AG20443 (cell line): ENCODE measurements at regions not wholly inside any gene's neighbourhood (a gene's known extent, or its start where the extent isn't known, plus 50 kb on each side); places are given as distances from the start of the nearest gene placed in this dataset.
A peak's percentile ranks its signal among the peaks of the same experiment; 100 is the strongest.
"Not testable (repeated sequence)": the region's sequence is repeated elsewhere in the genome, so short reads cannot be mapped to it uniquely, and the experiment has no call there.

Experiments used
- DNase-seq: peaks from one replicate; pipeline ENCODE4 v3.0.0; 2012; ENCODE audit warnings: low spot score, mixed read lengths

DNA sequence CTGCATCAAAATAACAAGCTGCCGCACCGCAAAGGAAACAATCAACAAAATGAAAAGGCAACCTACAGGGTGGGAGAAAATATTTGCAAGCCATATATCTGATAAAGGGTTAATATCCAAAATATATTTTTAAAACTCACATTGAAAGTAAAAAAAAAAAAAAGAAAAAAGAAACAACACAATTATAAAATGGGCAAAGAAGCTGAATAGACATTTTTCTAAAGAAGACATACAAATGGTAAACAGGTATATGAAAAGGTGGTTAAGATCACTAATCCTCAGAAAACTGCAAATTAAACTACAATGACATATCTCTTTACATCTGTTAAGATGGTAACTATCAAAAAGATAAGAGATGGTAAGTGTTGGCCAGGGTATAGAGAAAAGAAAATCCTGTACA is 105.4 kb upstream of the LY86 start:
- no peak for DNase-seq

DNA sequence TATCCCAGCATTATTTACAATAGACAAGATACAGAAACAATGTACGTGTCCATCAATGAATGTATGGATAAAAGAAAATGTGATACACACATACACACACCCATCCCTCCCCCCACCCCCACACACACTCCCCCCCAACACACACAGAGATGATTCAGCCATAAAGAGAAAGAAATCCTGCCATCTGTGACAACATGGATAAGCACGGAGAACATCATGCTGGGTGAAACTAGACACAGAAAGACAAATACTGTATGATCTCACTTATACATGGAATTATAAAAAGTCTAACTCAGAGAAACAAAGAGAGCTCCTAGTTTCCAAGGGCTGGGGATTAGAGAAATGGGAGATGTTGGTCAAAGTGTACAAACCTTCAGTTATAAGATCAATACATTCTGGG is 104.8 kb upstream of the LY86 start:
- DNase-seq: no peak

- DNase-seq: no peak
These were observed 103.8 kb upstream of the LY86 start for GRCh38 chr6:6484681-6485080.

GRCh38 chr6:6486595-6486994 is 101.9 kb upstream of the LY86 start:
- DNase-seq: no peak

DNA sequence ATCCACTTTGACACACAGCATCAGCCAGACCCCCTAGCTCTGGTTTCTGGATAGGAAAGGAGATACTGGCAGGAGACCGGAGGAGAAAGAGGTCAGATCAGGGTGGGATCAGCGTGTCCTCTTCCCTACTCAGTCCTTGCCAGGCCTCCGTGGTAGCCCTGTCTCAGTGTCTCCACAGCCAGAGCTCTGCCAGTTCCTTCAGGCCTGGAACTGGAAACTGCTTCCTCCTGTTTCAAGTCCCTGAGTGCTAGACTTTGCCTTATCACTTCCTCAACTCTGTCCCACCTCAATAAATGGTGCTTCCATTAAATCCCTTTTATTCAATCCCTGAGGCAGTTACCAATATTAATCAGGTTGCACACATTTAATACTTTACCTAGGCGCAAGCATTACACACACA is 96.8 kb upstream of the LY86 start:
- DNase-seq: no peak

DNA sequence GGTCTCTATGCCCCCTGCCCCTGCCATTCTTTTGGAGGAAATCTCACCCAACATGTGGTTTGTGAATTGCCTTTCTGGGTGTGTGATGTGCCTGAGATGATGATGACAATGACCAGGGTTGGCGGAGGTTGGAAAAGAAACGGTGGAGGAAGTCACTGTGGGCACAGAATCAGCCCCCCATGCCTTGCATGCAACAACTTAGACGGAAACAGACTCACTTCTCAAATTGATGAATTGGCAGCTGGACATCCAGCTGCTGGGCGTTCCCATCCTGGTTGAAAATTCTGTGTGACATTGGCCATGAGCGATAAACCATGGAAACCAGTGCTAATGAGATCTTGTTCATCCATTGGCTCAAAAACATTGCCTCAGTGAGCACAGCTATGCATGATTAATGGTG is 95.8 kb upstream of the LY86 start:
- DNase-seq: no peak

DNA sequence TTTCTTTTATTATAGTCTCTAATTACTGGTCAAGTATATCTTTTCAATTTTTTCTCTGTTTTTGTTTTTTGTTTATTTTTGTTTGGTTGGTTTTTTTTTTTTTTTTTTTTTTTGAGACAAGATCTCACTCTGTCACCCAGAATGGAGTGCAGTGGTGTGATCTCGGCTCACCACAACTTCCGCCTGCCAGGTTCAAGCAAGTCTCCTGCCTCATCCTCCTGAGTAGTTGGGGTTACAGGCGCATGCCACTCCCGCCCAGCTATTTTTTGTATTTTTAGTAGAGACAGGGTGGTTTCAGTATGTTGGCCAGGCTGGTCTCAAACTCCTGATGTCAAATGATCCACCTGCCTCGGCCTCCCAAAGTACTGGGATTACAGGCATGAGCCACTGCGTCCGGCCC is 94.4 kb upstream of the LY86 start:
- DNase-seq: not testable (repeated sequence)

GRCh38 chr6:6494677-6495076 is 93.8 kb upstream of the LY86 start:
- DNase-seq: peak; percentile 18

- no peak for DNase-seq
These were observed 92.7 kb upstream of the LY86 start for GRCh38 chr6:6495851-6496250.

DNA sequence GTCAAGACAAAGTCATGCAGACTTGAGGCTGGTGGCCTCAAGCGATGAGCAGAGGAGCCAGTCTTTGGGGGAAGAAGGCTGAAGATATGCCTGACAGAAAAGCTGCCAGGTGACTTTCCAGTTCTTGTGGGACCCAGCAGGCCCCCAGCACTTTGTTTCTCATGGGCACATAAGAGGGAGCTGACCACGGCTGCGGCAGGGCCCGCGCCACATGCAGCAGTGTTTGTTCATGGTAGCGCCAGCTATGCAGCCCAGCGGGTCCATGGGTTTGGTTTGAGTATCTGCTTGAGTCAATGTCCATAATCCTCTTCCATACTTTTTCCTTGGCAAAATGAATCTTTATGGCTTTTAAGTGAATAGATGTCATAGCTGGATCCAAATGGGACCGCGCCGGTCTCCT is 91.0 kb upstream of the LY86 start:
- DNase-seq: no peak

DNA sequence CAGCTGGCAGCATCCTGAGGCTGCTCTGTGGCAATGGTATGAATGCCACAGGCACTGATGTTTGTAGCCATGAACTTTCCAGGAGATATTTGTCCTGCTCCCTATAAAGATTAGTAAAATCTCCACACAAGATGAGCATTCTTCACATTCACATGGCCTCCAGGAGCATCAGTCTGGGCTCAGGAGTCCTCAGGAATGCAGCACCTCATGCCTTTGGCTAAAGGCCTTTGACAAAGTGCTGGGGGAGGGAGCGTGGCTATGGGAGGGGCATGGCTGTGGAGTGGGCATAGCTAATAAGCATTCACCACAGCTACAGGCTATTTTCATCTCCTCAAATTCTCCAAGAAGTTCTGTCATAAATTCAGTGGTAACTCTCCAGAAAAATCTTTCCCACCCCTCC is 90.5 kb upstream of the LY86 start:
- no peak for DNase-seq

DNA sequence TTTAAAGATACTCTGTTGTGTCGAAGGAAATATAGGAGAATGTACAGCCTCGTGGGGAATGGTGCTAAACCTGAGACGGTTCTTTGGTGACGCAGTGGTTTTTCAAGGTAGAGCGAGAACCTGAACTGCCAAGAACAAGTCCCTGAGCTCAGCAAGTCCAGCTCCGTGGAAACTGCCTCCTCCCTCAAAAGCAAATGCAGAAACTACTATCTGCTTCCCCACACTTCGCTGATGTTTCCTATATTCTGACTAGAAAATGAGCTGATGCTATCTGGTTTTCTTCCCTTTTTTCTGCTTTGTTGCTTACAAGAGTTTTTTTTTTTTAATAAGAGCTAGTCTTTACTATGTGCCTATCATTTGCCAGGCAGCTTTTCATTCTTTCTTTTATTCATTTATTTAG is 85.3 kb upstream of the LY86 start:
- DNase-seq: no peak

DNA sequence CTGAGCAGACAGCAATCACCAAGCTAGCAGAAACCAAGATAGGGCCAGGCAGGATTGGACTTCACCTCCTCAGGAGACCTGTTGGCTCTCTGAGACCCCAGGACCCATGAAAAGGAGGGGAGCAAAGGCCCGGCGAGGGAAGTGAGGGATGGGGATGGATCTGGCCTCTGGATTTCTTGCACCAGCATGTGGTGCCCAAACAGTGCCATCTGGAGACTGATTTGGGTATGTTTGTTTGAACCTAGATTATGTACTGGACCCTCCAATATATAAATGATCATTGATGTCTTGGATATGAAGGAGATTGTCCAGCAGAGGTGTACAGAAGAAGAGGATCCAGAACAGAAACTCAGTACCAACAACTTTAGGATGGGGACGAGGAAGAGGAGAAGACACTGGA is 83.4 kb upstream of the LY86 start:
- DNase-seq: no peak

- no peak for DNase-seq
These were observed 79.9 kb upstream of the LY86 start for GRCh38 chr6:6508643-6509042.

GRCh38 chr6:6509284-6509683 is 79.2 kb upstream of the LY86 start:
- no peak for DNase-seq

GRCh38 chr6:6512711-6513110 is 75.8 kb upstream of the LY86 start:
- DNase-seq: no peak

DNA sequence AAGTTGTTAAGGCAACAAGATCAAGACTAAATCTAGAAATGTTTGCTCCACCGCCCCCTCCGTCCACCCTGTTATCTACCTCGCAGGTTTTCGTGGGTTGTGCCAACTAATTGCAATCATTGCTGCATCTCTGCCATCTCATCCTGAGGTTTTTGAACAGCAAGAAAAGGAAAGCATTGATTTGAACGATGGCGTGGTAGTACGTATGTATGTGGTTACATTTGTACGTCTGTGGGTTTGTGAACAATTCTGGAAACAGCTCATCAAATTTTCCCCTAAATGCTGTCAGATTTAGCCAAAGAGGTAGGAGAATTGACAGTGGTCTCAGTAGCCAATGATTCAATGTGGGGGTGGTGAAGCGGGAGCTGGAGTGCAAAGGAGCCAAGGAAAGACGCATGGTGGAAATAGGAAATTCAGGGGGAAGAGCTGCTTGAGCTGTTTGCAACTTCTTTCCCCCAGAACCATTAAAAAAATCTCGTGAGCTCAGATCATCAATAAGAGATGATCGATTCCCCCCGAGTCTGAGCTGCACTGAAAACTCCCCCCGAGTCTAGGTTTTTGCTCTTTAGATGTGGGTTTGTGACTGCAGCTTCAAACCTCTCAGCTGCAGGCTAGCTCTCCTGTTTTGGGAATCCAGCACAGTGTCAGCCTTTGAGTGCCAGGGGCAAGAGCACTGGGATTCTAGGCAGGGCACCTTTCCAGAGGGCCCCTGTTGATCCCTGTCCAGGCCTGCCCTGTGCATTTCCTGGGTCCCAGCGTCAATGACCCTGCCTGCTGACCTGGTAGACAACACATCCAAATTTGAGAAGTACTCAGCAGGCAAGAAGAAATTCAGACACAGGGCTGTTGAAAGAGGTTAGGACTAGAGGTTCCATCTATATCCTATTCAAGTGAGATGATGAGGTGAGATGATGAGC is 72.6 kb upstream of the LY86 start:
- DNase-seq: no peak

GRCh38 chr6:6516666-6517458 is 71.7 kb upstream of the LY86 start:
- no peak for DNase-seq

- DNase-seq: no peak
These were observed 69.7 kb upstream of the LY86 start for GRCh38 chr6:6518631-6519427.

DNA sequence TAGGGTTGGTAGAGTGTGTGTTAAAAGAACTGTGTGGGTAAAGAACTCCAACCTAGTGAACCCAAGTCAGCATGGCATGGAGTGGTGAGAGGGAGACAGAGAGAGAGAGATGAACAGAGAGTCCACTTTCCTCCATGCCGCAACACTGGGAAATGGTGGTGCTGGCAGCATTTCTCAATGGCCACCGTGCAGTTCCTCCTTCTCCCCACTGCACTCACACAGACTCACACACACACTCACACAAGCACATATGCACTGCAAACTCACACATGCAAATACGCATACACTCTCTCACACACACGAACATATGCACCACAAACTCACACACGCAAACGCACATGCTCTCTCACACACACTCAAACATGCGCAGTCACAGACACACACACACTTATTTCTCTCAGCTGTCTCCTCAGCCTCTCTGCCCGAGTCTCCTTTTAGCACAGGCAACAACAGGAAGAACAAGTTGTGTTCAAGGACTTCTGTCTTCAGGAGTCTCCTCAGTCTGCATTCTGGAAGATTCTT is 66.5 kb upstream of the LY86 start:
- no peak for DNase-seq

DNA sequence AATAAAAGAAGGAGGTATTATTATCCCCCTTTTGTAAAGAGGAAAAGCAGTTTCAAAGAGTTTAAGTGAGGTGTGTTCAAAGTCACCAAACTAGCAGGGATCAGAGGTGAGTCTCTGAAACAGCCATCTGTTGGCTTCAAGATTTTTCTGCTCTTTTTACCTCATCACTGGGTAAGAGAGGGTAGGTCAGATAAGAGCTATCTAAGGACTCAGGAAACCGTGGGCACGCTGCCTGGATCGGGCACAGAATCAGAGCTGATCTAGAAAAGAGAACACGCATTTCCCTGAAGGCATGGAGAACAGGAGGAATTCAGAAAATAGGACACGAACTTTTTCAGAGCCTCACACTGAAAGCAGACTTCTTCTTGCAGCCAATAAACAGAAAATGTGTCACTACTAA is 65.8 kb upstream of the LY86 start:
- no peak for DNase-seq

DNA sequence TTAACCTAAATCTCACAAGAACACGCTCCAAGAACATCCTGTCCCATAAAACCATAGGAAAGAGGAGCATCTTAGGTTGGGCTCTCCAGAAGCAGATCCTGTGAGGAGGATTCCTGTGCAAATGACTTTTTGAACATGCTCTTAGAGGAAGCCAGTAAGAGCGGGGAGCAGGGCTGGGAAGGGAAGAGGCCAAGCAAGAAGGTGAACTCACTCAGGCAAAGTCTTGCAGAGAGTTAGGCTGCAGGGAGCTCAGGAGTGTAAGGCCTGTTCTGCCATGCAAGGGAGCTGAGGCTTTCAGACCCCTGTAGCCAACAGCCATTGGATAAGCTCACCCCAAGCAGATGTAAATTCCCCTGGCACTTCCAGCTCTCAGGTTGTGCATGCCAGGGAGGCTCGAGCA is 63.6 kb upstream of the LY86 start:
- DNase-seq: no peak
